GM21786 (cell line): ENCODE measurements at regions not wholly inside any gene's neighbourhood (a gene's known extent, or its start where the extent isn't known, plus 50 kb on each side); places are given as distances from the start of the nearest gene placed in this dataset.
A peak's percentile ranks its signal among the peaks of the same experiment; 100 is the strongest.
"Not testable (repeated sequence)": the region's sequence is repeated elsewhere in the genome, so short reads cannot be mapped to it uniquely, and the experiment has no call there.

Experiments used
- ATAC-seq: cut with Tn5 transposase; IDR thresholded peaks from one replicate; pipeline ENCODE4 v1.9.1; 2021; ENCODE audit not compliant: unreplicated experiment

DNA sequence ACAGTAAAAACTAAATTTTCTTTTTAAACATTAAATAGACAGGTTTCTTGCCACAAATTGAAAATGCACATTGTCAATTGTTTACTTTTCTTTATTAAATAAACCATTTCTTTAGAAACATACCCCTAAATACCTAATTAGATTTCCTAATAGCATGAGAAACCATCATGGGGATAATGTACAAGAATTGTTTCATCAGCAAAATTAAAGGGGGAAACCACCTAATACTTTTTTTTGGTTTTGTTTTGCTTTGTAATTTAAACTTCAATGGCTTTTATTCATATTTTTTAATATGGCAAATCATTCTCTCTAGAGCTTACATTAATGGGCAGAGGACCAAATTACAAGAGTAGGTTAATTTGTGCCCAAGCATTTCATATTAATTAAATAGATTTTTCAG lies 987.9 kb downstream of the EPHA7 start:
- no peak for ATAC-seq

DNA sequence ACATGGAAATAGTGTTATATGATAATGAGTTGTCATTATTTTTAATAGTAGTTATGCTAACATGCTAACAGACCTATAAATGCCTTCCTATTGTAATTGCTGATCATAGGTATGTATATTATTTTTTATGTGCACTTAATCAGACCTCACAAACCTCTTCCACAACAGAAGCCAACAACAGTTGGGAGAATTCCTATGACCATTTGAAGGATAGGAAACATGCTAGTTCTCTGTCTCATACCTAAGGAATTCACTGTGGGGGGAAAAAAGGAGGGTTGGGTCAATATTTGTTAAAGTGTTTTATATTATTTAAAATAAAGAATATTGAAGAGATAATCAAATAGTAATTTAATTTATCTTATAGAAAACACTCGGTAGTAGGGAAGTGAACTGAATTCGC lies 990.9 kb downstream of the EPHA7 start:
- ATAC-seq: no peak

DNA sequence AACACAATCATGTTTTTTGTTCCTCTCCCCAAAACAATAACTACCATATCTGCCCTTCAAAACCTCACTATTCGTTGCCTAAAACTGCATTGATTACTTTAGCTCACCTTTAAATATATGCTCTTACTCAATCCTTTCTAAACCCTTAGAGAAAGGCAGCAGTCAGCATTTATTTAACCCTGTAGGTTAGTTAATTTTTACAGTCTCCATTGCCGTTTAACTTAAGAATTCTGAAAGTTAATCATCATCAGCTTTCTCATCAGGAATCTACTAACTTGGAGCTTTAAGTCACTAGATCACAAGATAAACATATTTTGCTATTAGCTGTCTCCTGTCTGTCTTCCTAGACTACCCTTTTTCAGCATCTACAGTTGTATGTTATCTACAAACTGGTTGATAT lies 991.9 kb downstream of the EPHA7 start:
- no peak for ATAC-seq

DNA sequence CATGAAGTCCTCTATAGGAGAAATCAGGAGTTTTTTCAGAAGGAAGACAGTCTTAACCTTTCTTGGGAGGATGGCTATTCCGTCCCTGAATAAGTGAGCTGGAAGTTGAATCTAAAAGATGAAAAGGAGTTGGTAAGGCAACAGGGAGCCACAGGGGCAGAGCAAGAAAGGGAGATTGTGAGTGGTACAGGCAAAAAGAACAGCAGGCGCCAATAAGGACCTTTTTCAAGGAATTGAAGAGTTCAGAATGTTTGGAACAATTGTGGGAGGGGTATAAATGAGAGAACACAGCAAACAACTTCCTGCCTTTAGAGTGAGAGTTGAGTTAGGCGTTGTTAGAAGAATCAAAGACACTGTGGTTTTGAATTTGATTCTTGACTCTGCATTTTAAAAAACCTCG lies 1003.7 kb downstream of the EPHA7 start:
- ATAC-seq: no peak

DNA sequence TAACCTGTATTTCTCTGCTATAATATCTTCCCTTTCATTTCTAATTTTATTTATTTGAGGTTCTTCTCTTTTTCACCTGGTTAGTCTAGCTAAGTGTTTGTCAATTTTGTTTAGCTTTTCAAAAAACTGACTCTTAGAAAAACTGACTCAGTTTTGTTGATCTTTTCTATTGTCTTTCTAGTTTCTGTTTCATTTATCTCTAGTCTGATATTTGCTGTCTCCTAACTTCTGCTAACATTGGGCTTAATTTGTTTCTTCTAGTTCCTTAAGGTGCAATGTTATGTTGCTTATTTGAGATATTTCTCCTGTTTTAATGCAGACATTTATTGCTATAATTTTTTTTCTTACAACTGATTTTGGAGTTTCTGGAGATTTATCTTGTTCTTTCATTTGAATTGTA lies 1011.0 kb downstream of the EPHA7 start:
- no peak for ATAC-seq

DNA sequence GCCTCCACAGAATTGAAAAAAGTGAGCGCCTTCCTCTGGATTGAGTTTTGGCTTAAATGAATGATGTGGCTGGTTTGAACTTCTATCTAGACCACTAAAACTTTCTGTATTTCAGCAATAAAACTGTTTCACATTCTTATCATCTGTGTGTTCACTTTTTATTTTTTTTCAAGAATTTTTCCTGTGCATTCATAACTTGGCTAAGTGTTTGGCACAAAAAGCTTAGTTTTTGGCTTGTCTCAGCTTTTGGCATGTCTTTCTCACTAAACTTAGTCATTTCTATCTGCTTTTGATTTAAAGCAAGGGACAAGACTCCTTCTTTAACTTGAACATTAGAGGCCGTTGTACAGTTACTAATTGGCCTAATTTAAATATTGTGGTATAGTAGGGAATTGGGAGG lies 1015.1 kb downstream of the EPHA7 start:
- no peak for ATAC-seq

DNA sequence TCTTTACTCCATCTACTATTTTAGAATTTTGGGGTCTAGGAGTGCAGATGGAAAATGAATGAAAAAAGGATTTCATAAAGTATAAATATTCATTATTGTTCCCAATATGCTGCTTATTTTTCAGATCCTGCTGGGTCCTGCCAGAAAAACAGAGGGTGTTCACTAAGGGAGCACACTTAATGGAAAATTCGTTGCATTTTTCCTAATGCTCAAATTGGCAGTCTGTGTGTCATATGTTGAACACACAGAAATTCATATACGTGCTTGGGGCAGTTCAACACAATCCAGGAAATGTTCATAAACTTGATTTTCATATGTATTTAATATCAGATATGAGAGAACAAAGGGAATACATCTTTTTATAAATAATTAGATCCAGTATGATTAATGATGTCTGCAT lies 1019.4 kb downstream of the EPHA7 start:
- ATAC-seq: no peak

DNA sequence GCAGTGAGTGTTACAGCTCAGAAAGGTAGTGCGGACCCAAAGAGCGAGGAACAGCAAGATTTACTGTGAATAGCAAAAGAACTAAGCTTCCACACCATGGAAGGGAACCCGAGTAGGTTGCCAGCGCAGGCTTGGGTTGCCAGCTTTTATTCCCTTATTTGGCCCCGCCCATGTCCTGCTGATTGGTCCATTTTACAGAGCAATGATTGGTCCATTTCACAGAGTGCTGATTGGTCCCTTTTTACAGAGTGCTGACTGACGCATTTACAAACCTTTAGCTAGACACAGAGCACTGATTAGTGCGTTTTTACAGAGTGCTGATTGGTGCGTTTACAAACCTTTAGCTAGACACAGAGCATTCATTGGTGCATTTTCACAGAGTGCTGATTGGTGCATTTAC lies 1030.7 kb downstream of the EPHA7 start:
- not testable (repeated sequence) for ATAC-seq

DNA sequence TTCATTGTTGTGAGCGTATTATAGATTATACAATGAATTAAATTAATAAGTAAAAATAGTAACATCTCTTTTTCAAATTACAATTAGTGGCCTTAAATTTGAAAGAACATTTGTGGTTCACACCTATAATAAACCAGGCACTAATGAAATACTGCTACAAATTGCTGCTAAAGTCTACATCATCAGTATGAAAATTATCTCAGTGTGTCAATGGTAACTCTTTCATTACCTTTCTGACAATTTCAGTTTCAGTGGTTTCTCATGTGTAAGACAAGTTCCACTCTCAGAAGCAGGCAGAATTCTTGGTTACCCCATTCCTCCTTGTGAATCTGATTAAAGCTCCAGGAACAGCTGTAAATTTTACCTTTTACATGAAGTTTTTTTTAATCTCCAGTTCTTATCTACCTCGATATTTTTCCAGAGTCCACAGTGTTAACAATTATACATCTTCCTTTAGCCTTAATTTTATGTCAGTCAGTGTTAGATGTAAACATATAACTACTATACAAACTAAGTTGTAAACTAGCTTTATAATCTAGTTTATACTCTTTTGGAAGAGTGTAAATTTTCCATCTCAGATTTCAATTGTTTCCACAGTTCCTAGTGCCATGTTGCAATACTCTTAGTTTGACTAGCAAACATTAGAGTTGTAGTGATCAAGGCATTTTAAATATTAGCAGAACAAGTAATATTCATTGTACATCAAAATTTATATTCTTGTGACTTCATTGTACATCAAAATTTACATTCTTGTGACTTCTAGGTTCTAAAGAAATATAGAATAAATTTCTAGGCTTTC lies 1038.4 kb downstream of the EPHA7 start:
- ATAC-seq: peak; percentile 83

DNA sequence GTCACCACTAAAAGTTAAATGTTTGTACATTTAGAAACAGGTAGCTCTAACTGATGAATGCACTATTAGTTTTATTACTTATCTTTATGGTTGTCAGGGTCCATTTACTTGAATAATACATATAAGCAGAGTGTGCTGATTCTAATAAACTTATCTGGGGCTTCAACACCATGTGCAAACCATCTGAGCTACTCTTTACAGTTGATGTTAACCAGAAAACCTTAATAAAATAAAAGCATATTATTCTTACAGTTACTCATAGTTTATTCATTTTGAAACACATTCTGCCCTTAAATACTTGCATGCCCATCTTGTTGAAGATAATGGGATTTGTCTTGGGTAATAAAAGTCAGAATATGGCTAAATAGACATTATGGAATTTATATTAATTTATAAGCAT lies 1042.2 kb downstream of the EPHA7 start:
- no peak for ATAC-seq

DNA sequence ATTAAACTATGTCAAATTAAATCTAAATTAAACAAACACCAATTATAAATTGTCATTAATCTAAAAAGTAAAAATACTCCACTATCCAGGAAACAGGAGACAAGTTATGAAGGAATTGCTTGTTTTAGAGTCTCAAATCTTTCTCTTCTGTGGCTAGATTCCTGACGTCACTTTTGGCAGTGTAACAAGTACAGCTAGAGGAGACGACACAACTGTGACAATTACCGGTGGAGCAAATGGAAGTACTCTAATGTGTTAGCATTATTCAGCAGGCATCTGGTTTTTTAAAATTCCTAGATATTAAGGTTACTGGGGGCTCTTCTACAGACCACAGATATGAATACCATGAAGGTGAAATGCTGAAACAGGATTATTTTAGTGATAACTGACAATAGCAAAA lies 1042.7 kb downstream of the EPHA7 start:
- no peak for ATAC-seq

DNA sequence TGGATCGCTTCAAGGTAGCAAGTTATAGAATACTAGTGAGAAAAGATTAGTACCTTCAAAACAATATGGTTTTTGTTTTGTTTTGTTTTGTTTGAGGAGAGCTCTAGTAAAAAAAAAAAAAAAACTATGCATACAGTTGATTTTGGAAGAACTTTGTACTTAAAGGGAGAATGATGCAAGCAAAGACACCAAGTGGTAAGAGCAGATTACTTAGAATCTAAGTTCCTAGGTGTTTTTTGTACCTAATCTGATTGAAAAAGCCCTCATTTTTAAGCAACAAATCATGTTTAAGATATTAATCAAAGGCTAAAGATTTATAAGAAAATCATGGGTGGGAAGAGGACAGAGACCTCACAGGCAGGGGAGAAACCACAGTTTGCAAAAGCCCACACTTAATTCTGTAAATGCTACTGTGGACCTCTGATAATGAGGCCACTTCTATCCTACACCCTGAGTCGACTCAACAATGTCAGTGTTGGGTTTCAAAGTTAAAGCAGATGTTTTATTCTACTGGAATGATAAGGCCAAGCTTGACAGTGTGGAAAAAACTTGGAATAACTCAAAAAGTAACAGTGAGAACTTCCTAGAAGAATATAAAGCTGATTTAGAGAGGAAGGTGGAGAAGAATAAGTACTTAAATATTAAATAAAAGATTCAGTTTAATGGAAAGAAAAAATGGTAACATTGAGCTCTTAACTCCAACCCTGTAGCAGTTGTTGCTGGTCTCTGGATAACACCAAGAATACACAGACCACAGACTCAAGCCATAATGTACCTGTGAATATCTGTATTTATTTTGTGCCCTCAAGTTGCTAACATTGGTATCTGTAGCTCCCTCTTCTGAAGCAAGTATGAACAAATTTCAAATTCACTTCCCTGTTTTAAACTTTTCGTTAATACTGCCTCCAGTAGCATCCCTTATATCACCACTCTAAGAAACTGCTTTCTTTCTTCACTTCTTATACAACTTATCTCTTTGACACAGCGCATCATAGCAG lies 1047.8 kb downstream of the EPHA7 start:
- no peak for ATAC-seq

DNA sequence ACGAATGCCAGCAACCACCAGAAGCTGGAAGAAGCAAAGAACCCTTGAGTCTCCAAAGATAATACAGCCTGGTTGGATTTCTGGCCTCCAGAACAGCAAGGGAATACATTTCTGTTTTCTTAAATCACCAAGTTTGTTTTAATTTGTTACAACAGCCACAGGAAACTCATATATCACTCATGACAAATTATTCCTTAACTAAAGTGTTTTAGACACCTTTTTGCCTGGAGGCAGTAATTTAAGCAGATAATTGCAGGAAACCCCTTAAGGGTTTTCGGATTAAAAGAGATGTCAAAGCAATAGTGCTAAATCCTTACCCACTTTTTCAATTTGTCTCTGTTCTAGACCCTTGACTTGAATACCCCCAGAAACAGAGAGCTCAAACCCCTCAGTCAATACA lies 1050.0 kb downstream of the EPHA7 start:
- no peak for ATAC-seq

DNA sequence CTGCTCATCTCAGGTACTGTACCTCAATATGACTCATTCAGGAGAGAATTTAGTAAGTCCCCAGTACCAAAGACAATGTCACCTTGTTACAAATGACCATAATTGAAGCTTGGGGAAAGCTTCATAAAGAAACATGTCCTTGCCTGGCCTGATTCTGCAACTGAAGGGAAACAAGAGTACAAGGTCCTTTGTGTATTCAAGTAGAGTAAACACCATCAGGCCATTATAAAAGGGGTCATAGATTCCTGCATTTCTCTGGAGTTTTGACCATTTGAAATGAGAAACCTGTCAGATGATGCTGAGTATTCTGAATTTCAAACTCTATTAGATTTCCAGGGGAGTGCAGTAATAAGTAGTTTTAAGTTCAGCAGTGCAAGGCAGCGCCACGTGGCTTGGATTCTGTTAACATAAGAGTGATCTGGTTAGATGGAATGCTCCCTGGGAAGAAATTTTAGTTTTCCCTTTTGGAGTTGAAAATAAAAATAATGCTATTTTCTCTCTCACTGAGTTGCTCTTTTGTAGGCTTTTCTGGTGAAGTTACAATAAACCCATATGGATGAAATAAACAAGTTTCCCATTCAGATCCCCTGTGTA lies 1054.3 kb downstream of the EPHA7 start:
- no peak for ATAC-seq

DNA sequence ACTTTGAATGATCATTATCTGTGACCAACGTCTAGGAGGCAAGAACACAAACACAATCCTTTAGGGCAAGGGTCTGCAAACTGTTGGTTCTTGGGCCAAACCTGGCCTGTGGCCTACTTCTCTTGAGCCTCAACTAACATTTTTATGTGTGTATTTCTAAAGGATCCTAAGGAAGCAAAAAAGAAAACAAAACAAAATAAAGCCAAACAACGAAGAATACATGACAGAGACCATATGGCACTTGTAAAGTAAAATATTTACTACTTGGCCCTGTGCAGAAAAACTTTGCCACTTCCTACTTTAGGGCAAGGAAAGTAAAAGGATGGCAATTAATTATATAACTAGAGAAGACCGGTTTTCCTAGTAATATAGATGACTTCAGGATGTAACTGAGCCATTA lies 1056.2 kb downstream of the EPHA7 start:
- no peak for ATAC-seq

DNA sequence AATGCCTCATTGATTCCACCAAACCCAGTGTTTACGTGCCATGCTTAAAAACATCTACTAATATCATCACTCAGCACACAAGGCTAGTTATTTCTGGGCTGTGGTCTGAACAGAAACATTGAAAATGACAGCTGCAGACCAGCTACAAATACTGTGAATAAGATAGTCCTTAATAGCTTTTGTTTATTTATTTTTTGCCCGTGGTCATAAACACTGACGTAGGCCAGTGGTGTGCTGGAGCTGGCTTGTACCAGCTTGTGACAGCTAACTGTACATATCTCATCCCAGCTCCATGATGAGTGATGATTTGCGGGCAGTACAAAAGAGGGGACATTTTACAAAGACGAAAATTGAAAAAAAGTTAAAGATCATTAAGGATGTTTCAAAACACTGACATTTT lies 1057.0 kb downstream of the EPHA7 start:
- no peak for ATAC-seq

DNA sequence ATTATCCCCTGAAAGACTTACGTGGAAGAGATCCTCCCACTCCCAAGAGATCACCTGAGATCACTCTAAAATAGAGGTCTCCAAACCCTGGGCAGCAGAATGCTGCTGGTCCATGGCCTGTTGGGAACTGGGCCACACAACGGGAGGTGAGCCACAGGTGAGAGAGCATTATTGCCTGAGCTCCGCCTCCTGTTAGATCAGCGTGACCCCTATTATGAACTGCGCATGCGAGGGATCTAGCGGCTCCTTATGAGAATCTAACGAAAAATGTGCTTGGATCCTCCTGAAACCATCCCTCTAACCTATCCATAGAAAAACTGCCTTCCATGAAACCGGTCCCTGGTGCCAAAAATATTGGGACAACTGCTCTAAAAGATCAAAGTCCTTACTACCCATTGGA lies 1057.4 kb downstream of the EPHA7 start:
- ATAC-seq: no peak

DNA sequence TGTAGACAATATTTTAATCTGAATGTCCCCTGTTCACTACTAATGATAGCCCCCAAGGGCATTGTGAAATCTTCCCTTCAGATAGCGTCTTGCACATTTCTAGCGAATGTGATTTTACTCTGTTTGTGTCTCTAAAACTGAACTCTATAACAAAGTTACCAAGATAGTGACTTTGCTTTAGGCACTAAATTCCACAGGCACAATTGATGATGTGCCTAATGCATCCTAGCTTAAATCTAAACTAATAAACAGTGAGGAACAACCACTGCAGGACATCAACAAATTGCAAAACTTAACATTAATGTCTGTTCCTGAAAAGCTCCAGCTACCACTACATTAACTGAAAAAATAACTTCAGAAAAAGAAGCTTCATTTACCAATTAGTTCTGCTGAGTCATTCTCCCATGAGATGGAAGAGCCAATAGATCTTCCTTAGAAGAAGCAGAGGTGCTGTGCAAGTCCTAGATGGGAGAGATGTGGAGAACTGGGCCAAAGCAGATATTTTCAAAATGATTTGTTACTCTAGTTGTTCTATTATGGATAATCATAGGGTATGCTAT lies 1065.0 kb downstream of the EPHA7 start:
- ATAC-seq: no peak

DNA sequence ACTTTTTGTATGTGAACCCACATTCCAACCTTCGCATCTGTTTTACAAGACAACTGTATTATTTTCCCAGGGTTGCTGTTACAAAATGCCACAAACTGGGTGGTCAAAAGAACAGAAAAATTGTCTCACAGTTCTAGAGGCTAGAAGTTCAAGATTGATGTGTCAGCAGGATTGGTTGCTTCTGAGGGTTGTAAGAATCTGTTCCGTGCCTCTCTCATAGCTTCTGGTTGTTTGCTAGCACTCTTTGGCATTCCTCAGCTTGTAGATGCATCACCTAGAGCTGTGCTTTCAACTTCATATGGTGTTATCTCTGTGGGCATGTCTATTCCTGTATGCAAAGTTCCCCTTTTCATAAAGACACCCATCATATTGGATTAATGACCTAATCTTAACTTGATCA lies 1067.2 kb downstream of the EPHA7 start:
- no peak for ATAC-seq

DNA sequence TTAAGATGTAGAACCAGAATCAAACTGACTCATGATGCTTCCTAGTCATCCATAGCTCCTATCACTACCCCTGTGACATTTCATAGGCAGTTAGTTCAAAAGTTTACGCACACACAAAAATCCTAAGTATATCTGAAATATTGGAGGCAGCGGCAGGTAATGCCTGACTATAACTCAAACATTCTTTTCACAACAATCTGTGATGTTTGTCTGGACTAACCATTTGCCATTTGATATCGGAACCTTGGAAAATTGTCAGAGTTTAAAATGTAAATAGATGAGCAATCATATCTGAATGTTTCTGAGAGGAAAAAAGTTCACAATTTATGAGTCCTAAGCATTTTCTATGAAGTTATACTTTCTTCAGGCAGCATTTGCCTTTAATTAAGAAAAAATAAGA lies 1078.2 kb downstream of the EPHA7 start:
- ATAC-seq: no peak

DNA sequence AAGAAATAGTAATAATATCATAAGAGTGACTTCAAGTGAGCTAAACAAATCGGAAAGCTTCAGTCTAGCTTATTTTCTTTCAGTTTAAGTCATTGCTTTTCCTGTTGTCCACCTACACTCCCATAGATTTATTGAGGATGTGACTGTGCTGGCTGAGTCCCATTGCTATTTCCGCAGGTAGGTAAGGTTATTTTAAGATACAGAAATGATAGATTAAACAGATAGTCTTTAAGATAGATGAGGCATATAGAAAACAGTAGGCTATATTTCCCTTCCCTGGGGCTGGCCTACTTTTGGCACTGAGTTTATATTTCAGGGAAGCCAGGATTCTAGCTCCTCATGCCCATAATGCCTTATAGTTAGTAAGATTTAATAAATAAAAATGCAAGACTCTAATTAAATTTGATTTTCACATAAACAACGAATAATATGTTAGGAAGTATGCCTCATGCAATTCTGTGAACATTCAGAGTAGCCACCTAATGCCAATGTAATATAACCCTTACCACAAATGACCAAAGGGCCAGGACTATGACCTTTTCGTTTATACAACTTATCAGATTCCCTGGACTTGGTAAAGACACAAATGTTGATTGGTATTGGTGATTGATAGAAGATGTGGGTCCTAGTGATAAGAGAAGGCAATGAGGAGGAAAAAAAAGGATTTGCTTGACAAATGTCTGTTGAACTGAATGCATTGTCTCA lies 1079.3 kb downstream of the EPHA7 start:
- no peak for ATAC-seq
